ENCODE measurements at regions not wholly inside any gene's neighbourhood (a gene's known extent, or its start where the extent isn't known, plus 50 kb on each side); places are given as distances from the start of the nearest gene placed in this dataset.

GRCh38 chr7:55629051-55629677 lies 56.9 kb upstream of the VOPP1 start:
- DNase-seq (ENCODE audit: low spot score), result no peak

- DNase-seq (ENCODE audit: low spot score), result no peak
These were observed 52.5 kb upstream of the VOPP1 start for GRCh38 chr7:55624813-55625212.

GRCh38 chr7:55623617-55624016 lies 51.3 kb upstream of the VOPP1 start:
- DNase-seq (ENCODE audit: low spot score), result no peak

- no peak for DNase-seq (ENCODE audit: low spot score)
These were observed 49.9 kb upstream of the VOPP1 start for GRCh38 chr7:55622241-55622640.

Data from activated CD4-positive, alpha-beta T cell treated with anti-CD3 and anti-CD28 coated beads, Interleukin-2, Interleukin-4, amounts not matched to agents 100 ng/mL and 50 ng/mL, durations not matched to agents 16 hours and 8 hours (primary cell).